NCI-H526 treated with DMSO at 0.1 percent for 48 hours (cell line): ENCODE measurements at regions not wholly inside any gene's neighbourhood (a gene's known extent, or its start where the extent isn't known, plus 50 kb on each side); places are given as distances from the start of the nearest gene placed in this dataset.

ENCODE experiments used
- DNase-seq: peaks from one replicate; lab custom pipeline; 2025; lab: John Stamatoyannopoulos, UW

GRCh38 chr11:70521475-70522308, 123.4 kb downstream of the CTTN start:
- no peak for DNase-seq

GRCh38 chr11:70522309-70522592, 123.9 kb downstream of the CTTN start:
- no peak for DNase-seq

DNA sequence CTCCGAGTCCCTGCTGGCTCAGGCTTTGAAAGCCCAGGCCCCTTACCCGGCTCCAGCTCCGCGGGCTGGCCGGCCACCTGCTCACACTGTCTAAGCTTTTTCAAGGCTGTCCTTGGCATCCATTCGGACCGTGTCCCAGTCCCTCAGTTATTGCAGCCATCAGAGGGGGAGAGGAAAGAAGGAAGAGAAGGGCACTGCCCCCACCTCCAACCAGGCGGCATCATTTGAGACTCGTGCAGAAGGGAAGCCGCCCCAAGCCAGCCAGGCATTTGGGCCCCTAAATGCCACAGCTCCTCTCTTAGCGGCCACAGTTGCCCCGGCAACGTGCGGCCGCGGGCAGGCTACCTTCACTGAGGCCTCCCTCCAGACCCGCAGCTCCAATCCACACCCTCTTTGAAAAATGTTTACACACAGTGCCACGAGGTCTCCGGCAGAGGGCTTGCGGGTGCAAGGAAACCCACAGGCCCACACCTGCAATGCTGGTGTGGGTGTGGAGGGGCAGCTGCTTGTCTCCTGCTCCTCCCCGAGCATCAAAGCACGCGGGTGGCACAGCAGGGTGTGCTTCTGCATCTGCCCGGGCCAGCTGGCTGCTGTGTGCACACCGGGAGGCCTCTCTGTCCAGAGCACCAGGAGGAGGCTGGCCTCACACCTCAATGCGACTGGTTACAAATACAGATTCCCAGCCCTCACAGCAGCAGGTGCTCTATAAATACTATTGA, 124.4 kb downstream of the CTTN start:
- peak; percentile 39 for DNase-seq

DNA sequence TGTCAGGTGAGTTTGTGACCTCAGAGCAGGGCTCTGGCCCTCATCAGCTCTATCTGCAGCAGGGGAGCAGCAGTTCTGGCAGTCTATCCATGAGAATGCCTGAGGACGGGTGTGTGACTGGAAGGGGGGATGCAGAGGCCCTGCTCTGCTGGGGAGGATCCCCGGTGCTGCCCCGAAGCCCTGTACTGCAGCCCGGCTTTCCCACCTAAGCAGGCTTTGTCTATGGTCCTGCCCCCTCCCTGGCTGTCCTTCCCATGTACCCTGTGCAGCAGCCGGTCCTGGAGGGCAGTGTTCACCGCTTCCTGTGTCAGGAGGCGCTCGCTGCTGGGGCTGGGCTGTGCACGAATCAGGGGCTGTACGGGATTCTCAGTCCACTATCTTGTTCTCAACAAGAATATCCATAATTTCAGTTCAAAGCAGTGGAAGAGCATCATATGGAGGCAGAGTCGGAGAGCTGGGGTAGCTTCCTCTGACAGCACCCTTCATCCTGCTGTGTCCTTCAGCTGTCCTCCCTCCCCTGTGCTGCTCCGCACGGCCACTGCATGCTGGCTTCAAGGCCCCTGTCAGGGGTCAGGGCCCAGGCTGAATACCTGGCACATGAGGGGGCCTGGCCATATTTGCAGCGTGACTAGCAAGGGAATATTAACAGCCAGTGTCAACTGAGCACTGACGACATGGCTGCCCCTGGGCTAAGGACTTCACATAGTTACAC, 125.2 kb downstream of the CTTN start:
- no peak for DNase-seq

DNA sequence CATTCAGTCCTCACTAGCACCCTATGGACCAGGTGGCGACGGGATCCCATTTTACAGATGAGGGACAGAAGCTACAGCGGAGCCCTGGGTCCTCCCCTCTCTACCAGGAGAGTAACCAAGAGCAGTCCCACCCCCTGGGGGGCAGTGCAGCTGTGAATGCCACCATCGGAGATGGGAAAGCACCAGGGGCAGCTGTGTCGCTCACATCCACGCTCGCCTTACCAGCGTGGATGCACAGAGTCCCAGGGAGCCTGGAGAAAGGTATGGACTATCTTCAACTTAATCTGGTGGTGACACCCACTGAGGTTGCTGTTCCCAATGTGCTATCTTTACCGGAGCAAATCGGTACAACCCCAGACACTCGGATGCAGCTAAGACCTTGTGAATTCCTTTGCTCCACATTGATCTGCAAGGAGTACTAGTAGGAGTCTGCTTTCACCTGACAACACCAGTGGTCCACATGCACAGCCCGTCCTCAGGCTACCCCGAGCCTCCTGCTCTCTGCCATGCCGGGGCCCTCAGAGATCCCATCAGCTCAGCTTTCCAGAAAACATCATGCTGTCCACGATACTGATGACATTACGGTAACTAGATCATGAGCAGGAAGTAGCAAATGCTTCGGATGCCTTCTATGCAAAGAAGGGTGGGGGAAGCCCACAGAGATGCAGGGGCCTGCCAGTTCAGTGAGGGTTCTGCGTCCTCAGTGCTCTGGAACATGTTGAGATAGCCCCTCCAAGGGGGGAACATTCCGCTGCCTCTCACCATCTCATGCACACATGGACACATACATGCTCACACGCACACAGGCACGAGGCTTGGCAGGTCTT, 126.0 kb downstream of the CTTN start:
- DNase-seq = peak; percentile 54

GRCh38 chr11:70525006-70525405, 126.7 kb downstream of the CTTN start:
- no peak for DNase-seq

GRCh38 chr11:70525466-70525865, 127.1 kb downstream of the CTTN start:
- no peak for DNase-seq

GRCh38 chr11:70526116-70527045, 128.1 kb downstream of the CTTN start:
- DNase-seq = no peak

GRCh38 chr11:70527046-70527395, 128.7 kb downstream of the CTTN start:
- no peak for DNase-seq

DNA sequence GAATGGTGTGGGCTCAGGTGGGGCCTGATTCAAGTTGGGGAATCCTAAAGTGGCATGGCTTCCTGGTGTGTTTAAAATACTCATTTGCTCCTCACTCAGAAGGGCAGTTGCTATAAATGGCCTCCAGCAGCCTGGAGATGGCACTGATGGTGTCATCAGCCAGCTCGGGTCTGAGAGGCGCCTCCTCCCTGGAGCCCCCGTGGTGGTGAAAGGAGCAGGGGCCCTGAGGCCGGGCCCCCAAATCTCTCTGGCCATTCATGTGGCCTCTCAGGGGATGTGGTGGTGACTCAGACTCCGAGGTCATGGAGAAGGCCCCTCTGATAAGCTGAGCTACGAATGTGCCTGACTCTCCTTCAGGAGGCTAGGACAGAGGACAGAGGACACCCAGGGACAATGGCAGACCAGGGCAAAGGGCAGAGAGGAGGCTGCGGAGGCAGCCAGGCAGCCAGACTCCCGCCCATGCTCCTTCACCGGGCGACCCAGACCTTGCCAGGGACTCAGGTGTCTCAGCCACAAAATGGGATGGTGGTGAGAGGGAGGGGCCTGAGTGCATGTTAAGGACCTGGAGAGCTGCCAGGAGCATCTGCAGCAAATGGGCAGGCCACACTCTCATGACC, 129.2 kb downstream of the CTTN start:
- DNase-seq = no peak

DNA sequence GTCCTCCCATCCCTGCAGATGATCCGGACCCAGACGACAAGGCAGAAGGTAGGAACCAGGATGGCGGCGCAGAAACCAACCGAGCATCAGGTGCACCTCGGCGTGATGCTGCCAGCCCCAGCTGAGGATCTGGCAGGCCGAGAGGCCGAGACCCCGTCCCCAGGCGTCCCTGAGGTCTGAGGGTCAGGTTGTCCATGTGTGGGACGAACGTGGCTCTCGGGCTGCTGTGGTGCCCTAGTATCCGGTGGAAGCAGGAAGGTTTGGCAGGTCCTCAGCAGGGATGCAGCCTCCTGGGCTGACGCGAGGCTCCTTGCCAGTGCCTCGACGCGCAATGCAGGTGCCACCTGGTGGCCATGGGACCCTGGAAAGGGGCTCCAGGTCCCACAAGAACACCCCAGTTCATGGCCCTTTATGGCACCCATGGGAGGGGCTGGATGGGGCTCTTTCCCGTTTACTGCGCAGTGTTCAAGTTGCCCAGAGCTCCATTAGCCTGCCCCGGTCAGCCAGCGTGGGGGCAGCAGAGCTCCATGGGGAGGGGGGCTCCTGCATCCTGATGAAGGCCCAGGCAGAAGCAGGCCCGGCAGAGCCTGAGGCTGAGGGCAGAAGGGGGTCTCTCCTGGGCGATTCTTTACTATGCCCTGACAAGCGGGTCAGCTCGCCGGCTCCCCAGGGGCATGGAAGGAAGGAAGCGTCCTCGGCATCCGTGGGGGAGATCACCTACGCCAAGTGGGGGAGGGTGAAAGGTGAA, 129.9 kb downstream of the CTTN start:
- DNase-seq = no peak

DNA sequence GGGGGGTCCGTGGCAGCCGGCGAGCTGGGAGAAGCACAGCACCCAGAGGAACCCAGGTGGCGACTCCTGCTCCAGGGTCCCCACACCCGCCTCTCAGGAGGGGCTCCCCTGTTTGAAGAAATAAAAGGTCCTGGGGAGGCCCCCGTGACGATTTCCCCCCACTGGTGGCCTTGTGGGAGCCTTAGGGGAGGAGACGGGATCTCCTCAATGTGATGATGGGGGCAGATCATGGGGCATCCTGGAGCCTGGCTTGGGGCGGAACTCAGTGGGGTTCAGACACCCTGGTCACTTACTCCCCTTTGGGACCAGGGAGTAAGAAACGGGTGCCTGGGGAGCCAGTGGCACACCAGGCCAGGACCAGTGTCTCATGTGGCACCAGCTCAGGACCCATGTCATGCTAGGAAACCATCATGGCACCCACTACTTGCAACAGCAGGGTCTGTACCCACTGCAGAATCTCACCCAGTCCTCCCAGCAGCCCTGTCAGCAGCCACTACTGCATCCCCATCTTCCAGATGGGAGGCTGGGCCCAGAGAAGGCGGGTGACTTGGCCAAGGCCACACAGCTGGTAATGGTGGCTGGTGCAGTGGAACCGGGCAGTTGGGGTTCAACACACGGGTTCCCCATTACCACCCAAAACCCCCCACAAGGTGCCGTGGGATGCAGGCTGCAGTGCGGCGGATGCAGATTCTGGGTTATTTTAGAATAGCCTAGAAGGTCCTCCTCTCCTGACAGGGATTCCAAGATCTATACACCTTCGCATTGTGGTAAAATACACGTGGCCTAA, 130.7 kb downstream of the CTTN start:
- DNase-seq = no peak

DNA sequence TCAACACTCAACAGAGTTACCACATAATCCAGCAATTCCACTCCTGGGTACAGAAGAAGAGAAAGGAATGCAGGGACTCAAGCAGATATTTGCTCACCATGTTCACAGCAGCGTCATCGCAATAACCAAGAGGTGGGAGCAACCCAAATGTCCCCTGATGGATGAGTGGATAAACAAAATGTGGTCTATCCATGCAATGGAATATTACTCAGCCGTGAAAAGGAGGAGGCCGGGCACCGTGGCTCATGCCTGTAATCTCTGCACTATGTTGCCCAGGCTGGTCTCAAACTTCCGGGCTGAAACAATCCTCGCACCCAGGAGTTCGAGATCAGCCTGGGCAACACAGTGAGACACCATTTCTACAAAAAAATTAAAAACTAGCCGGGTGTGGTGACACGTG, 131.7 kb downstream of the CTTN start:
- DNase-seq = no peak

DNA sequence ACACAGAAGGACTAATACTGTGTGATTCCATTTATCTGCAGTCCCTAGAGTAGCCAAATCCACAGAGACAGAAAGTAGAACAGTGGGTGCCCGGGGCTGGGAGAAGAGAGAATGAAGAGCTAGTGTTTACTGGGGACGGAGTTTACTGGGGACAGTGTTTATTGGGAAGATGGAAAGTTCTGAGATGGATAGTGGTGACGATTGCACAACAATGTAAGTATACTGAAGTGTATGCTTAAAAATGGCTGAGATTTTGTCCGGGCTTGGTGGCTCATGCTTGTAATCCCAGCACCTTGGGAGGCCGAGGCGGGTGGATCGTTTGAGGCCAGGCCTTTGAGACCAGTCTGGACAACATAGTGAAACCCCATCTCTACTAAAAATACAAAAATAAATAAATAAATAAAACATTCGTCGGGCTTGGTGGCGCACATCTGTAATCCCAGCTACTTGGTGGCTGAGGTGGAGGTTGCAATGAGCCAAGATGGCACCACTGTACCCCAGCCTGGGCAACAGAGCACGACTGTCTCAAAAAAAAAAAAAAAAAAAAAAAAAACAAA, 132.4 kb downstream of the CTTN start:
- no peak for DNase-seq

GRCh38 chr11:70531281-70532065, 133.1 kb downstream of the CTTN start:
- no peak for DNase-seq

DNA sequence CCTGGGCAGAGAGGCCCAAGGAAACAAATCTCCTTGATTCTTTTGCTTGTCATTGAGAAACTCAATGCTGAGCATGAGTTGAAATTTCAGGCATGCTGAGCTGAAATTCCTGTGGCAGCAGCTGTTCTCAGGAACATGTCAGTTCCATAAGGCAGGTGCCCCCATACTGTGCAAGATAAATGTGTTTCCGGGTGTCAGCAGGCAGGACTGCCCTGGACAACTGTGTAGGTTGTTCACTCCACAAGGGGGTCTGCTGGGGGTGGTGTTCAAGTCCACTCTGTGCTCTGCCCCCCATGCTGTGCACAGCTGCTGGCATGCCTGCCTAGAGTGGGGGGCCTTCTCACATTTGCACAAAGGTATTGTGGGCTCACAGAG, 133.7 kb downstream of the CTTN start:
- DNase-seq = no peak

DNA sequence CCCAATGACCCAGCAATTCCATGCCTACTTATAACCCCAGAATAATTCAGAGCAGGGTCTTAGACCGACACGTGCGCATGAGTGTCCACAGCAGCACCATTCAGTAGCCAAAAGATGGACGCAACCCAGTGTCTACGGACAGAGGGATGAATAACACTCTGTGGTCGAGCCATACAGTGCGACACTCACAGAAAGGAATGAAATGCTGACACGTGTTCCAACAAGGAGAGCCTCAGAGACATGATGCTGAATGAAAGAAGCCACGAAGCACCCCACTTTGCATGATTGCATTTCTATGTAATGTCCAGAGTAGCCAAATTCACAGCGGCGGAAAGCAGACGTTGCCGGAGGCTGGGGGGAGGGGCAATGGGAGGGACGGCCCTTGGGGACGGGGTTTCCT, 134.4 kb downstream of the CTTN start:
- no peak for DNase-seq
